Endodermal cell (in vitro differentiated cells): ENCODE measurements at regions not wholly inside any gene's neighbourhood (a gene's known extent, or its start where the extent isn't known, plus 50 kb on each side); places are given as distances from the start of the nearest gene placed in this dataset.
"Not testable (repeated sequence)": the region's sequence is repeated elsewhere in the genome, so short reads cannot be mapped to it uniquely, and the experiment has no call there.

Source experiments
- DNase-seq: peaks from one replicate; pipeline ENCODE4 v3.0.0-alpha.2; 2017
- H3K27ac ChIP-seq: 2 replicates; pipeline ENCODE4 v1.5.1; 2013; ENCODE audit warnings: mild to moderate bottlenecking, low read depth, low read length, moderate library complexity
- H3K27me3 ChIP-seq: 2 replicates; pipeline ENCODE4 v1.6.1; 2013; ENCODE audit warnings: mild to moderate bottlenecking, low read length, moderate library complexity; ENCODE audit not compliant: insufficient read depth, control insufficient read depth, poor library complexity, severe bottlenecking
- H3K36me3 ChIP-seq: 2 replicates; pipeline ENCODE4 v1.7.0; 2013; ENCODE audit warnings: mild to moderate bottlenecking, low read length, moderate library complexity; ENCODE audit not compliant: control insufficient read depth, insufficient read depth
- H3K4me1 ChIP-seq: one replicate; pipeline ENCODE4 v1.7.0; 2013; ENCODE audit warnings: low read length; ENCODE audit not compliant: control insufficient read depth, insufficient read depth
- H3K4me3 ChIP-seq: 2 replicates; pipeline ENCODE4 v1.5.1; 2013; ENCODE audit warnings: mild to moderate bottlenecking, low read length, moderate library complexity
- H3K9ac ChIP-seq: 2 replicates; pipeline ENCODE4 v1.6.1; 2013; ENCODE audit warnings: mild to moderate bottlenecking, low read length, moderate library complexity; ENCODE audit not compliant: poor library complexity, severe bottlenecking; ENCODE audit errors: extremely low read depth
- H3K9me3 ChIP-seq: 2 replicates; pipeline ENCODE4 v1.6.1; 2013; ENCODE audit warnings: mild to moderate bottlenecking, low read length, moderate library complexity; ENCODE audit not compliant: control insufficient read depth
- H3K27ac Mint-ChIP-seq: 2 replicates; pipeline ENCODE4 v1.8.0; 2020; ENCODE audit warnings: mixed read lengths
- H3K27me3 Mint-ChIP-seq: 2 replicates; pipeline ENCODE4 v1.8.0; 2021; ENCODE audit warnings: mild to moderate bottlenecking, mixed read lengths; ENCODE audit not compliant: insufficient read depth
- H3K36me3 Mint-ChIP-seq: 2 replicates; pipeline ENCODE4 v1.8.0; 2020; ENCODE audit warnings: low read depth, mixed read lengths
- H3K4me1 Mint-ChIP-seq: 2 replicates; pipeline ENCODE4 v1.8.0; 2020; ENCODE audit warnings: mixed read lengths
- H3K4me3 Mint-ChIP-seq: 2 replicates; pipeline ENCODE4 v1.8.0; 2020; ENCODE audit warnings: mild to moderate bottlenecking, moderate library complexity, mixed read lengths
- H3K9me3 Mint-ChIP-seq: 2 replicates; pipeline ENCODE4 v1.8.0; 2020; ENCODE audit warnings: mild to moderate bottlenecking, mixed read lengths
- WGBS, 2 experiments: methylation state at CpG; one replicate each; pipeline versions ENCODE4 v1.1.5 to v1.1.7; 2013; ENCODE audit warnings: missing lambda C conversion rate in 2 of 2, mixed read lengths in 1 of 2; ENCODE audit not compliant: insufficient coverage in 1 of 2, insufficient read length in 1 of 2; 5-methylcytosine and 5-hydroxymethylcytosine counted together
- TF ChIP-seq, protein P1 (sequence below): fragments of 200-600 bp; sonication (generic); conservative IDR thresholded peaks from 2 replicates; pipeline ENCODE4 v1.5.0; 2021; ENCODE audit warnings: antibody characterized with exemption, mild to moderate bottlenecking

DNA sequence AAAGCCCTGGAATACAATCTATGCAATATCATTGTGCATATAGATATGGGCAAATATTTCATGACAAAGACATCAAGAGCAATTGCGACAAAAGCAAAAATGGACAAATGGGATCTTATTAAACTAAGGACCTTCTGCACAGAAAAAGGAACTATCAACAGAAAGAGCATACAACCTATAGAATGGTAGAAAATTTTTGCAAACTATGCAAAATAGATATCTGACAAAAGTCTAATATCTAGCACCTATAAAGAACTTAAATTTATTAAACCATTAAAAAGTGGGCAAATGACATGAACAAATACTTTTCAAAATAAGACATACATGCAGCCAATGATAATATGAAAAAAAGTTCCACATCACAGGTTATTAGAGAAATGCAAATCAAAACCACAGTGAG is 312.9 kb downstream of the GLUD2 start:
- H3K27me3 ChIP-seq = no peaks in the 10 kb centered on the region
- Mint-ChIP-seq H3K4me3 (no peak overlapping the region), H3K27ac (no peak overlapping the region)

DNA sequence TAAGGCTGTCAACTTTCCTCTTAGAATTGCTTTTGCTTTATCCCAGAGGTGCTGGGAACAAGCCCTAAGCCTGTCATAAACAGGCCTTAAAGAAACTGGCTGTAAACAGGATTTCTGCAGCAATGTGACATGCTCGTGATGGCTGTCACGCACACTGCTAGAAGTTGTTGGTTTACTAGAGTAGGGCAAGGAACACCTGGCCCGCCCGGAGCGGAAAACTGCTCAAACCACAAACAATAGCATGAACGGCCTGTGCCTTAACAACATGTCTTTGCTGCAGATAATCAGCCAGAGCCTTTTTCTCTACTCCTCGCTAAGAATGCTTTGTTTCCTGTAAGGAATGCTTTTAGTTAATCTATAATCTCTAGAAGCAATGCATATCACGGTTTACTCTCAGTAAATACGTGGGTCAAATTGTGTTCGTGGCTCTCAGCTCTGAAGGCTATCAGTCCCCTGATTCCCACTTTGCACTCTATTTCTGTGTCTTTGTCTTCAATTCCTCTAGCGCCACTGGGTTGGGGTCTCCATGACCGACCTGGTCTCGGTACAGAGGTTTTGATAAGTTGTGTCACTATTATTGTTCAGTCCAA is 318.3 kb downstream of the GLUD2 start:
- DNase-seq = peak; percentile 55
- 77% methylated on average over 12 of the region's 13 CpGs; no CpG with 5 or more reads in 1 of the 2 experiments for WGBS, 2 experiments
- Mint-ChIP-seq H3K4me1 (peaks cover 19% of the 10 kb centered on the region), H3K36me3 (peaks cover 3% of the 10 kb centered on the region), H3K27me3 (no peaks in the 10 kb centered on the region), H3K4me3 (peak overlapping the region; percentile 9), H3K27ac (peak overlapping the region; percentile 76), H3K9me3 (peaks cover 59% of the 10 kb centered on the region)
- Histone ChIP-seq H3K27ac (no peak overlapping the region), H3K9me3 (no peaks in the 10 kb centered on the region), H3K36me3 (no peaks in the 10 kb centered on the region), H3K9ac (no peak overlapping the region), H3K4me3 (no peak overlapping the region), H3K4me1 (no peaks in the 10 kb centered on the region), H3K27me3 (no peaks in the 10 kb centered on the region)
- TF ChIP-seq, protein P1, sequence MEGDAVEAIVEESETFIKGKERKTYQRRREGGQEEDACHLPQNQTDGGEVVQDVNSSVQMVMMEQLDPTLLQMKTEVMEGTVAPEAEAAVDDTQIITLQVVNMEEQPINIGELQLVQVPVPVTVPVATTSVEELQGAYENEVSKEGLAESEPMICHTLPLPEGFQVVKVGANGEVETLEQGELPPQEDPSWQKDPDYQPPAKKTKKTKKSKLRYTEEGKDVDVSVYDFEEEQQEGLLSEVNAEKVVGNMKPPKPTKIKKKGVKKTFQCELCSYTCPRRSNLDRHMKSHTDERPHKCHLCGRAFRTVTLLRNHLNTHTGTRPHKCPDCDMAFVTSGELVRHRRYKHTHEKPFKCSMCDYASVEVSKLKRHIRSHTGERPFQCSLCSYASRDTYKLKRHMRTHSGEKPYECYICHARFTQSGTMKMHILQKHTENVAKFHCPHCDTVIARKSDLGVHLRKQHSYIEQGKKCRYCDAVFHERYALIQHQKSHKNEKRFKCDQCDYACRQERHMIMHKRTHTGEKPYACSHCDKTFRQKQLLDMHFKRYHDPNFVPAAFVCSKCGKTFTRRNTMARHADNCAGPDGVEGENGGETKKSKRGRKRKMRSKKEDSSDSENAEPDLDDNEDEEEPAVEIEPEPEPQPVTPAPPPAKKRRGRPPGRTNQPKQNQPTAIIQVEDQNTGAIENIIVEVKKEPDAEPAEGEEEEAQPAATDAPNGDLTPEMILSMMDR = no peak

More for the DNA sequence above, 312.9 kb downstream of the GLUD2 start:
- H3K9me3 Mint-ChIP-seq = peaks cover 55% of the 10 kb centered on the region
- WGBS, 2 experiments = 100% methylated on average over 1 of the region's 1 CpG; no CpG with 5 or more reads in 1 of the 2 experiments
- peaks cover 10% of the 10 kb centered on the region for H3K4me1 Mint-ChIP-seq
- H3K27me3 Mint-ChIP-seq = no peaks in the 10 kb centered on the region
- Histone ChIP-seq H3K4me3 (no peak overlapping the region), H3K27ac (no peak overlapping the region), H3K9ac (no peak overlapping the region), H3K9me3 (no peaks in the 10 kb centered on the region), H3K36me3 (no peaks in the 10 kb centered on the region), H3K4me1 (no peaks in the 10 kb centered on the region)
- TF ChIP-seq, protein P1 = no peak
- H3K36me3 Mint-ChIP-seq = peaks cover 8% of the 10 kb centered on the region
- DNase-seq = no peak

DNA sequence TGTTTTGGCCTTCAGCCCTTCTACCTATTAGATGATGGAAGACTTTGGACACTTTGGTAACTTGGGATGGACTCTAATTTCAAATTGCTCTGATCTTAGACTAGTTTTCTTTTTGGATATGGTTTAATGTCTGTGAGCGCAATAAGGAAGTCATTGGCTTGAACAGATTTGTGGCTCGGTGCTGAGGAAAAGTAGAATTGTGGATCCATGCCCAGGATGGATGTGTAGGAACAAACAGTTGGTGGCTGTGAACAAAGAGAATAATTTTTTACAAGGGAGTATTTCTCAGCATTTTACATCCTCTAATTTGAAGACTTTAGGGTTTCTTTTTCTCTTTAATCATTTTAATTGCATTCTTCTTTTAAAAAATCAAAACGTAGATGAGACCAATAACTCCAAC is 327.1 kb downstream of the GLUD2 start:
- Mint-ChIP-seq H3K4me1 (peaks cover 8% of the 10 kb centered on the region), H3K36me3 (no peaks in the 10 kb centered on the region), H3K27ac (no peak overlapping the region), H3K9me3 (peaks cover 39% of the 10 kb centered on the region), H3K4me3 (no peak overlapping the region), H3K27me3 (no peaks in the 10 kb centered on the region)
- Histone ChIP-seq H3K9ac (no peak overlapping the region), H3K4me3 (no peak overlapping the region), H3K27me3 (no peaks in the 10 kb centered on the region), H3K27ac (no peak overlapping the region), H3K4me1 (no peaks in the 10 kb centered on the region), H3K9me3 (no peaks in the 10 kb centered on the region), H3K36me3 (no peaks in the 10 kb centered on the region)
- DNase-seq = no peak
- 91% methylated on average over 2 of the region's 3 CpGs; no CpG with 5 or more reads in 1 of the 2 experiments for WGBS, 2 experiments
- TF ChIP-seq, protein P1 = no peak

DNA sequence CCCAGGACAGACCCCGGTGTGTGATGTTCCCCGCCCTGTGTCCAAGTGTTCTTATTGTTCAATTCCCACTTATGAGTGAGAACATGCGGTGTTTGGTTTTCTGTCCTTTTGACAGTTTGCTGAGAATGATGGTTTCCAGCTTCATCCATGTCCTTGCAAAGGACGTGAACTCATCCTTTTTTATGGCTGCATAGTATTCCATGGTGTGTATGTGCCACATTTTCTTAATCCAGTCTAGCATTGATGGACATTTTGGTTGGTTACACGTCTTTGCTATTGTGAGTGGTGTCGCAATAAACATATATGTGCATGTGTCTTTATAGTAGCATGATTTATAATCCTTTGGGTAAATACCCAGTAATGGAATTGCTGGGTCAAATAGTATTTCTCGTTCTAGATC is 334.5 kb downstream of the GLUD2 start:
- 90% methylated on average over 5 of the region's 7 CpGs; no CpG with 5 or more reads in 1 of the 2 experiments for WGBS, 2 experiments
- not testable (repeated sequence) for H3K36me3 Mint-ChIP-seq, H3K27ac ChIP-seq, H3K36me3 ChIP-seq, H3K27me3 ChIP-seq, H3K4me3 ChIP-seq, H3K4me1 ChIP-seq, H3K4me3 Mint-ChIP-seq, H3K9me3 ChIP-seq, H3K27ac Mint-ChIP-seq, H3K9ac ChIP-seq, H3K4me1 Mint-ChIP-seq, H3K27me3 Mint-ChIP-seq, DNase-seq
- H3K9me3 Mint-ChIP-seq = peaks cover 50% of the 10 kb centered on the region
